ENCODE measurements at regions not wholly inside any gene's neighbourhood (a gene's known extent, or its start where the extent isn't known, plus 50 kb on each side); places are given as distances from the start of the nearest gene placed in this dataset.

DNA sequence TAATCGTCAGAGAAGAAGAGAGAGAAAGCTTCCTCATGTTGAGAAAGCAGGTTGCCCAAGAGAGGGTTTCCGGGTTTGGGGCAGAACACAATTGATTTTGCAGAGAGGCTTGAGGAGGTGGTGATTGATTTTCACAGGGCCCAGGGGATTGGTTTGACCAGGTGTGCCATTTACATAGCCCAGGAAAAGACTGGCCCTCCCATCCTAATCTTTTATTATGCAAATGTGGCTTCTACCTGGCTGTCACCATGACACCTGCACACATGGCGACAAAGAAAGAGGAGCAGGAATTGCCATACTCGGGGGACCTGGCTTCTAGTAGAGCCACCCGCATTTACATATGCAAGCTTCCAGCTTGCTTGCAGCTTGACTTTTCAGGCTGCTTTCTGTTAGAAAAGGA is 405.3 kb downstream of the PPP4R3C start:
- Histone ChIP-seq H3K9me3 (replicated peaks; ENCODE audit: control insufficient read depth, insufficient read depth, low read length) (no peaks in the 10 kb centered on the region), H3K4me2 (ENCODE audit: control insufficient read depth, insufficient read depth) (no peak overlapping the region), H4K20me1 (ENCODE audit: control insufficient read depth, insufficient read depth) (no peaks in the 10 kb centered on the region), H3K4me1 (ENCODE audit: control insufficient read depth, insufficient read depth, low read length) (no peaks in the 10 kb centered on the region), H3K79me2 (ENCODE audit: control insufficient read depth, insufficient read depth, low read length) (no peaks in the 10 kb centered on the region), H2AFZ (ENCODE audit: control insufficient read depth, low read depth, low read length) (no peak overlapping the region), H3K27ac (ENCODE audit: control insufficient read depth, insufficient read depth) (no peak overlapping the region), H3K4me3 (no peak overlapping the region), H3K36me3 (ENCODE audit: control insufficient read depth in 2 of 2, insufficient read depth in 2 of 2, low read length in 1 of 2) (no peaks in the 10 kb centered on the region), H3K27me3 (replicated peaks in 1 of 2; ENCODE audit: control insufficient read depth in 2 of 2, insufficient read depth in 2 of 2, low read length in 1 of 2) (no peaks in the 10 kb centered on the region), H3K9ac (ENCODE audit: control insufficient read depth, insufficient read depth, low read length) (no peak overlapping the region)
- POLR2A ChIA-PET, result no interaction called here
- SMC1A ChIA-PET (ENCODE audit: uncharacterized antibody, unreplicated experiment), result interaction anchor here (0.6 kb wide), 1 partner anchor 1384 kb away, joined by 3 read pairs; no protein-coding TSS in a partner anchor
- in situ Hi-C loops (cut with MboI) (no loop called here), intact Hi-C loops (cut with micrococcal nuclease; ENCODE audit: unreplicated experiment) (no loop called here)
- CTCF ChIA-PET, result no interaction called here
- ATAC-seq (no peak), DNase-seq (ENCODE audit: low read depth, low spot score) (no peak), FAIRE-seq (no peak)
- RAD21 ChIA-PET (ENCODE audit: unreplicated experiment), result no interaction called here
- WGBS (ENCODE audit: insufficient coverage, insufficient replicate concordance, low lambda C conversion rate, missing lambda C conversion rate), result 31% methylated on average over 5 of the region's 5 CpGs
- TF ChIP-seq KLF5 (IDR thresholded peaks at IDR 0.05; ENCODE audit: partially characterized antibody) (no peak), CBX5 (IDR thresholded peaks at IDR 0.05; ENCODE audit: low read depth) (no peak), EP300 (IDR thresholded peaks at IDR 0.05; ENCODE audit: borderline replicate concordance in 1 of 2, control insufficient read depth in 1 of 2, low read depth in 2 of 2, low read length in 2 of 2) (no peak), MEF2B (IDR thresholded peaks at IDR 0.05; ENCODE audit: partially characterized antibody, poor library complexity, severe bottlenecking) (no peak), NBN (IDR thresholded peaks at IDR 0.05) (no peak), RAD21 (IDR thresholded peaks at IDR 0.05; ENCODE audit: insufficient read depth, low read depth, low read length) (no peak), YY1 (IDR thresholded peaks at IDR 0.05; ENCODE audit: low read depth, low read length) (no peak), GABPA (IDR thresholded peaks at IDR 0.05; ENCODE audit: low read depth) (no peak), ZNF217 (IDR thresholded peaks at IDR 0.05) (no peak), SPI1 (IDR thresholded peaks at IDR 0.05; ENCODE audit: borderline replicate concordance, insufficient read depth, low read depth, low read length) (no peak)
- no TSS peak for BruUV-seq (replicated peaks)

DNA sequence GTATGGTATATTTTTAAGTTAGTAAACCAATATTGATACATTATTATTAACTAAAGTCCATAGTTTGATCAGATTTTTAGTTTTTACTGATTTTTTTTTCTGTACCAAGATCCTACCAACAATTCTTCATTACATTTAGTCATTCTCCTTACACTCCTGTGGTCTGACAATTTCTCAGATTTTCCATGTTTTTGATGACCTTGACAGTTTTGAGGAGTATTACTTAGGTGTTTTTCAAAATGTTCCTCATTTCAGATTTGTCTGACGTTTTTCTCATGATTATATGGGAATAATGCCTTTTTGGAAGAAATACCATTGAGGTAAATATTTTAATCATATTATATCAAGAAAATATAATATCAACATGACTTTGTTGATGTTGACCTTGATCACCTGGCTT is 423.8 kb downstream of the PPP4R3C start:
- RAD21 ChIA-PET (ENCODE audit: unreplicated experiment), result no interaction called here
- POLR2A ChIA-PET, result no interaction called here
- intact Hi-C loops (cut with micrococcal nuclease; ENCODE audit: unreplicated experiment) (no loop called here), in situ Hi-C loops (cut with MboI) (no loop called here)
- Histone ChIP-seq H3K9me3 (replicated peaks; ENCODE audit: control insufficient read depth, insufficient read depth, low read length) (no peaks in the 10 kb centered on the region), H2AFZ (ENCODE audit: control insufficient read depth, low read depth, low read length) (no peak overlapping the region), H4K20me1 (ENCODE audit: control insufficient read depth, insufficient read depth) (no peaks in the 10 kb centered on the region), H3K27ac (ENCODE audit: control insufficient read depth, insufficient read depth) (no peak overlapping the region), H3K79me2 (ENCODE audit: control insufficient read depth, insufficient read depth, low read length) (no peaks in the 10 kb centered on the region), H3K9ac (ENCODE audit: control insufficient read depth, insufficient read depth, low read length) (no peak overlapping the region), H3K4me1 (ENCODE audit: control insufficient read depth, insufficient read depth, low read length) (no peaks in the 10 kb centered on the region), H3K36me3 (ENCODE audit: control insufficient read depth in 2 of 2, insufficient read depth in 2 of 2, low read length in 1 of 2) (no peaks in the 10 kb centered on the region), H3K4me2 (ENCODE audit: control insufficient read depth, insufficient read depth) (no peak overlapping the region), H3K4me3 (no peak overlapping the region), H3K27me3 (replicated peaks in 1 of 2; ENCODE audit: control insufficient read depth in 2 of 2, insufficient read depth in 2 of 2, low read length in 1 of 2) (no peaks in the 10 kb centered on the region)
- BruUV-seq (replicated peaks), result no TSS peak
- 0% methylated on average over 1 of the region's 1 CpG for WGBS (ENCODE audit: insufficient coverage, insufficient replicate concordance, low lambda C conversion rate, missing lambda C conversion rate)
- FAIRE-seq (no peak), DNase-seq (ENCODE audit: low read depth, low spot score) (no peak), ATAC-seq (no peak)
- CTCF ChIA-PET, result no interaction called here
- SMC1A ChIA-PET (ENCODE audit: uncharacterized antibody, unreplicated experiment), result no interaction called here
- TF ChIP-seq ETV6 (conservative IDR thresholded peaks at IDR 0.05 in 1 of 2, IDR thresholded peaks at IDR 0.05 in 1 of 2; ENCODE audit: borderline replicate concordance in 1 of 2, low read depth in 1 of 2) (no peak), ASH2L (IDR thresholded peaks at IDR 0.05; ENCODE audit: borderline replicate concordance, low read depth) (no peak)
- TF ChIP-seq, protein P1, sequence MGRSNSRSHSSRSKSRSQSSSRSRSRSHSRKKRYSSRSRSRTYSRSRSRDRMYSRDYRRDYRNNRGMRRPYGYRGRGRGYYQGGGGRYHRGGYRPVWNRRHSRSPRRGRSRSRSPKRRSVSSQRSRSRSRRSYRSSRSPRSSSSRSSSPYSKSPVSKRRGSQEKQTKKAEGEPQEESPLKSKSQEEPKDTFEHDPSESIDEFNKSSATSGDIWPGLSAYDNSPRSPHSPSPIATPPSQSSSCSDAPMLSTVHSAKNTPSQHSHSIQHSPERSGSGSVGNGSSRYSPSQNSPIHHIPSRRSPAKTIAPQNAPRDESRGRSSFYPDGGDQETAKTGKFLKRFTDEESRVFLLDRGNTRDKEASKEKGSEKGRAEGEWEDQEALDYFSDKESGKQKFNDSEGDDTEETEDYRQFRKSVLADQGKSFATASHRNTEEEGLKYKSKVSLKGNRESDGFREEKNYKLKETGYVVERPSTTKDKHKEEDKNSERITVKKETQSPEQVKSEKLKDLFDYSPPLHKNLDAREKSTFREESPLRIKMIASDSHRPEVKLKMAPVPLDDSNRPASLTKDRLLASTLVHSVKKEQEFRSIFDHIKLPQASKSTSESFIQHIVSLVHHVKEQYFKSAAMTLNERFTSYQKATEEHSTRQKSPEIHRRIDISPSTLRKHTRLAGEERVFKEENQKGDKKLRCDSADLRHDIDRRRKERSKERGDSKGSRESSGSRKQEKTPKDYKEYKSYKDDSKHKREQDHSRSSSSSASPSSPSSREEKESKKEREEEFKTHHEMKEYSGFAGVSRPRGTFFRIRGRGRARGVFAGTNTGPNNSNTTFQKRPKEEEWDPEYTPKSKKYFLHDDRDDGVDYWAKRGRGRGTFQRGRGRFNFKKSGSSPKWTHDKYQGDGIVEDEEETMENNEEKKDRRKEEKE (IDR thresholded peaks at IDR 0.05), result no peak
- TF ChIP-seq, protein P2, sequence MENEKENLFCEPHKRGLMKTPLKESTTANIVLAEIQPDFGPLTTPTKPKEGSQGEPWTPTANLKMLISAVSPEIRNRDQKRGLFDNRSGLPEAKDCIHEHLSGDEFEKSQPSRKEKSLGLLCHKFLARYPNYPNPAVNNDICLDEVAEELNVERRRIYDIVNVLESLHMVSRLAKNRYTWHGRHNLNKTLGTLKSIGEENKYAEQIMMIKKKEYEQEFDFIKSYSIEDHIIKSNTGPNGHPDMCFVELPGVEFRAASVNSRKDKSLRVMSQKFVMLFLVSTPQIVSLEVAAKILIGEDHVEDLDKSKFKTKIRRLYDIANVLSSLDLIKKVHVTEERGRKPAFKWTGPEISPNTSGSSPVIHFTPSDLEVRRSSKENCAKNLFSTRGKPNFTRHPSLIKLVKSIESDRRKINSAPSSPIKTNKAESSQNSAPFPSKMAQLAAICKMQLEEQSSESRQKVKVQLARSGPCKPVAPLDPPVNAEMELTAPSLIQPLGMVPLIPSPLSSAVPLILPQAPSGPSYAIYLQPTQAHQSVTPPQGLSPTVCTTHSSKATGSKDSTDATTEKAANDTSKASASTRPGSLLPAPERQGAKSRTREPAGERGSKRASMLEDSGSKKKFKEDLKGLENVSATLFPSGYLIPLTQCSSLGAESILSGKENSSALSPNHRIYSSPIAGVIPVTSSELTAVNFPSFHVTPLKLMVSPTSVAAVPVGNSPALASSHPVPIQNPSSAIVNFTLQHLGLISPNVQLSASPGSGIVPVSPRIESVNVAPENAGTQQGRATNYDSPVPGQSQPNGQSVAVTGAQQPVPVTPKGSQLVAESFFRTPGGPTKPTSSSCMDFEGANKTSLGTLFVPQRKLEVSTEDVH (IDR thresholded peaks at IDR 0.05; ENCODE audit: low read depth, partially characterized antibody), result no peak

Data from GM12878 (cell line).